Mesenchymal stem cell (in vitro differentiated cells and primary cell): ENCODE measurements at regions not wholly inside any gene's neighbourhood (a gene's known extent, or its start where the extent isn't known, plus 50 kb on each side); places are given as distances from the start of the nearest gene placed in this dataset.
A peak's percentile ranks its signal among the peaks of the same experiment; 100 is the strongest.

Source experiments
- DNase-seq: peaks from one replicate; pipeline ENCODE4 v3.0.0-alpha.2; 2013
- H2AFZ ChIP-seq: one replicate; pipeline ENCODE4 v1.6.1; 2013; ENCODE audit warnings: low read depth, mild to moderate bottlenecking, control low read depth, inconsistent platforms, low read length, moderate library complexity
- H2AK5ac ChIP-seq: 2 replicates; pipeline ENCODE4 v1.6.1; 2013; ENCODE audit warnings: low read length, moderate library complexity, mild to moderate bottlenecking, inconsistent platforms; ENCODE audit not compliant: severe bottlenecking
- H2BK120ac ChIP-seq: one replicate; pipeline ENCODE4 v1.6.1; 2013; ENCODE audit warnings: low read depth, mild to moderate bottlenecking, inconsistent platforms, low read length, moderate library complexity
- H2BK12ac ChIP-seq, 2 experiments: one replicate each; pipeline ENCODE4 v1.6.1; 2013; ENCODE audit warnings: inconsistent platforms in 2 of 2, low read length in 2 of 2, mild to moderate bottlenecking in 2 of 2, moderate library complexity in 2 of 2, control low read depth in 1 of 2
- H2BK15ac ChIP-seq: one replicate; pipeline ENCODE4 v1.6.1; 2013; ENCODE audit warnings: mild to moderate bottlenecking, low read depth, inconsistent platforms; ENCODE audit not compliant: poor library complexity, severe bottlenecking
- H2BK5ac ChIP-seq: 2 replicates; pipeline ENCODE4 v1.6.1; 2013; ENCODE audit warnings: low read depth, mild to moderate bottlenecking, low read length, control low read depth, inconsistent platforms; ENCODE audit not compliant: poor library complexity, severe bottlenecking
- H3K14ac ChIP-seq, 2 experiments: one replicate each; pipeline ENCODE4 v1.6.1; 2013; ENCODE audit warnings: inconsistent platforms in 2 of 2, low read length in 2 of 2, control low read depth in 1 of 2, mild to moderate bottlenecking in 1 of 2, moderate library complexity in 1 of 2
- H3K18ac ChIP-seq, 2 experiments: one replicate each; pipeline ENCODE4 v1.6.1; 2013; ENCODE audit warnings: inconsistent platforms in 2 of 2, low read length in 2 of 2, control low read depth in 1 of 2, low read depth in 1 of 2, mild to moderate bottlenecking in 1 of 2
- H3K23ac ChIP-seq, 2 experiments: one replicate each; pipeline ENCODE4 v1.6.1; 2013; ENCODE audit warnings: inconsistent platforms in 2 of 2, low read length in 2 of 2, mild to moderate bottlenecking in 2 of 2, moderate library complexity in 2 of 2, control low read depth in 1 of 2
- H3K27ac ChIP-seq: 2 replicates; pipeline ENCODE4 v1.5.1; 2013; ENCODE audit warnings: mild to moderate bottlenecking, moderate library complexity, low read length, control low read depth, inconsistent platforms; ENCODE audit not compliant: poor library complexity, severe bottlenecking
- H3K27me3 ChIP-seq, 2 experiments: 2 replicates each; pipeline versions ENCODE4 v1.6.1 to v1.7.0; 2013; ENCODE audit warnings: low read length in 2 of 2, mild to moderate bottlenecking in 2 of 2, moderate library complexity in 2 of 2, control low read depth in 1 of 2, inconsistent platforms in 1 of 2; ENCODE audit not compliant: control insufficient read depth in 1 of 2, insufficient read depth in 1 of 2
- H3K36me3 ChIP-seq, 2 experiments: 2 replicates each; pipeline versions ENCODE4 v1.6.1 to v1.7.0; 2013; ENCODE audit warnings: low read length in 2 of 2, control low read depth in 1 of 2, inconsistent platforms in 1 of 2, low read depth in 1 of 2, mild to moderate bottlenecking in 1 of 2; ENCODE audit not compliant: insufficient read depth in 2 of 2, control insufficient read depth in 1 of 2
- H3K4ac ChIP-seq, 2 experiments: one replicate each; pipeline ENCODE4 v1.6.1; 2013; ENCODE audit warnings: inconsistent platforms in 2 of 2, low read length in 2 of 2, mild to moderate bottlenecking in 2 of 2, moderate library complexity in 2 of 2, control low read depth in 1 of 2, low read depth in 1 of 2
- H3K4me1 ChIP-seq: 2 replicates; pipeline ENCODE4 v1.6.1; 2013; ENCODE audit warnings: low read depth, low read length, control low read depth; ENCODE audit not compliant: control insufficient read depth, insufficient read depth
- H3K4me2 ChIP-seq: 2 replicates; pipeline ENCODE4 v1.6.1; 2013; ENCODE audit warnings: low read length, mild to moderate bottlenecking, inconsistent platforms; ENCODE audit not compliant: poor library complexity, severe bottlenecking
- H3K4me3 ChIP-seq, 2 experiments: 2 replicates each; pipeline versions ENCODE4 v1.5.1 to v1.7.0; 2013; ENCODE audit warnings: low read length in 2 of 2, mild to moderate bottlenecking in 2 of 2, control low read depth in 1 of 2, low read depth in 1 of 2; ENCODE audit not compliant: insufficient read depth in 1 of 2
- H3K79me1 ChIP-seq: replicated peaks from 2 replicates; pipeline ENCODE4 v1.6.1; 2013; ENCODE audit warnings: mild to moderate bottlenecking, control low read depth, low read length, inconsistent platforms; ENCODE audit not compliant: poor library complexity, severe bottlenecking
- H3K9ac ChIP-seq: 2 replicates; pipeline ENCODE4 v1.7.0; 2013; ENCODE audit warnings: mild to moderate bottlenecking, low read length, moderate library complexity
- H3K9me3 ChIP-seq: 2 replicates; pipeline ENCODE4 v1.7.0; 2013; ENCODE audit warnings: mild to moderate bottlenecking, low read length; ENCODE audit not compliant: control insufficient read depth
- H4K8ac ChIP-seq: one replicate; pipeline ENCODE4 v1.6.1; 2013; ENCODE audit warnings: inconsistent platforms, mild to moderate bottlenecking, low read length, moderate library complexity
- H4K91ac ChIP-seq: one replicate; pipeline ENCODE4 v1.6.1; 2013; ENCODE audit warnings: mild to moderate bottlenecking, low read length, inconsistent platforms
- WGBS: methylation state at CpG from one replicate; pipeline ENCODE4 v1.1.7; 2013; ENCODE audit warnings: mixed read lengths; 5-methylcytosine and 5-hydroxymethylcytosine counted together

- Histone ChIP-seq H3K18ac (no peak overlapping the region), H3K79me1 (peaks cover 1% of the 10 kb centered on the region), H3K27me3 (no peaks in the 10 kb centered on the region), H2AK5ac (no peak overlapping the region), H3K9ac (no peak overlapping the region), H2BK12ac (no peak overlapping the region), H4K8ac (no peak overlapping the region), H3K9me3 (no peaks in the 10 kb centered on the region), H3K4me1 (peaks cover 1% of the 10 kb centered on the region), H3K4ac (no peak overlapping the region), H3K36me3 (no peaks in the 10 kb centered on the region), H3K14ac (peak overlapping the region in 1 of 2 experiments; percentile 93), H2BK5ac (no peak overlapping the region), H4K91ac (no peak overlapping the region), H2AFZ (no peak overlapping the region), H2BK15ac (no peak overlapping the region), H3K4me2 (no peak overlapping the region), H3K4me3 (no peak overlapping the region), H3K23ac (peak overlapping the region in 1 of 2 experiments; percentile 57), H2BK120ac (no peak overlapping the region), H3K27ac (no peak overlapping the region)
- DNase-seq, result no peak
Observed at GRCh38 chr10:94133239-94133638, 139.5 kb downstream of the PLCE1 start.

GRCh38 chr10:94137747-94138146 lies 144.0 kb downstream of the PLCE1 start:
- no peak overlapping the region for H3K18ac ChIP-seq
- H3K79me1 ChIP-seq, result no peaks in the 10 kb centered on the region
- H3K27ac ChIP-seq, result no peak overlapping the region
- no peak overlapping the region for H4K8ac ChIP-seq
- H3K23ac ChIP-seq, result no peak overlapping the region
- no peaks in the 10 kb centered on the region for H3K4me1 ChIP-seq
- no peak overlapping the region for H2BK15ac ChIP-seq
- no peak overlapping the region for H3K4me2 ChIP-seq
- no peak for DNase-seq
- H2BK5ac ChIP-seq, result no peak overlapping the region
- 93% methylated on average over 2 of the region's 2 CpGs for WGBS
- no peak overlapping the region for H2BK12ac ChIP-seq
- no peaks in the 10 kb centered on the region for H3K9me3 ChIP-seq
- no peak overlapping the region for H3K9ac ChIP-seq
- no peak overlapping the region for H3K14ac ChIP-seq
- no peaks in the 10 kb centered on the region for H3K27me3 ChIP-seq
- no peak overlapping the region for H2BK120ac ChIP-seq
- H2AFZ ChIP-seq, result no peak overlapping the region
- no peak overlapping the region for H2AK5ac ChIP-seq
- H3K4ac ChIP-seq, result no peak overlapping the region
- no peak overlapping the region for H3K4me3 ChIP-seq
- H3K36me3 ChIP-seq, result no peaks in the 10 kb centered on the region
- H4K91ac ChIP-seq, result no peak overlapping the region

GRCh38 chr10:94138391-94138790 lies 144.7 kb downstream of the PLCE1 start:
- H3K4ac ChIP-seq, result no peak overlapping the region
- H3K9ac ChIP-seq, result no peak overlapping the region
- no peak overlapping the region for H2BK12ac ChIP-seq
- no peak overlapping the region for H2BK120ac ChIP-seq
- H3K18ac ChIP-seq, result no peak overlapping the region
- no peak overlapping the region for H3K27ac ChIP-seq
- no peaks in the 10 kb centered on the region for H3K36me3 ChIP-seq
- H2AK5ac ChIP-seq, result no peak overlapping the region
- no peak overlapping the region for H3K4me2 ChIP-seq
- H3K23ac ChIP-seq, result no peak overlapping the region
- H4K8ac ChIP-seq, result no peak overlapping the region
- H4K91ac ChIP-seq, result no peak overlapping the region
- WGBS, result 78% methylated on average over 2 of the region's 2 CpGs
- no peaks in the 10 kb centered on the region for H3K4me1 ChIP-seq
- H3K79me1 ChIP-seq, result no peaks in the 10 kb centered on the region
- peak; percentile 51 for DNase-seq
- no peak overlapping the region for H3K4me3 ChIP-seq
- H2BK5ac ChIP-seq, result no peak overlapping the region
- H2BK15ac ChIP-seq, result no peak overlapping the region
- no peak overlapping the region for H2AFZ ChIP-seq
- H3K14ac ChIP-seq, result no peak overlapping the region
- H3K9me3 ChIP-seq, result no peaks in the 10 kb centered on the region
- H3K27me3 ChIP-seq, result no peaks in the 10 kb centered on the region

DNA sequence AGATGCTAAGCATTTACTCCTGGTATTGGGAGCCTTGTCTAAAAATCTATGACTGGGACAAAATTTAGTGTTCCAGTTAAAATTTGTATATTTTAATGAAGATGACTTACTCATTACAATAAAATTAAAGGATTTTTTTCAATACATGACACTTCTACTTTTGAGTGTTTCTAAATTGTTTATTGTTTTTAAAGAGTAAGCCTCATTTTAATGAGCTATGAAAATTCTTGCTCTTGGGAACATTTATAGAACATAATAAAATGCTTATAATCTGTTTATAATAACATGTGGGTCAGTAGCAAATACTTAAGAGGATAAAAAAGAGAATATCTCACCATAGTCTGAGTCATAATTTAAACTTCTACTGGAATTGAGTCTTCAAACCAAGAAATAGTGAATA lies 149.5 kb downstream of the PLCE1 start:
- DNase-seq, result no peak
- Histone ChIP-seq H3K4me1 (no peaks in the 10 kb centered on the region), H3K36me3 (no peaks in the 10 kb centered on the region), H2BK12ac (no peak overlapping the region), H3K79me1 (no peaks in the 10 kb centered on the region), H2BK120ac (no peak overlapping the region), H2BK15ac (no peak overlapping the region), H2AFZ (no peak overlapping the region), H3K9me3 (no peaks in the 10 kb centered on the region), H3K23ac (no peak overlapping the region), H3K27me3 (no peaks in the 10 kb centered on the region), H4K8ac (no peak overlapping the region), H4K91ac (no peak overlapping the region), H3K4me2 (no peak overlapping the region), H3K18ac (no peak overlapping the region), H3K4ac (no peak overlapping the region), H2BK5ac (no peak overlapping the region), H3K27ac (no peak overlapping the region), H3K14ac (no peak overlapping the region), H3K9ac (no peak overlapping the region), H2AK5ac (no peak overlapping the region), H3K4me3 (no peak overlapping the region)
